Thoracic aorta (tissue), 2 donors: ENCODE measurements at regions not wholly inside any gene's neighbourhood (a gene's known extent, or its start where the extent isn't known, plus 50 kb on each side); places are given as distances from the start of the nearest gene placed in this dataset.

Source experiments
- ATAC-seq: fragments of 150-250 bp; one replicate; pipeline ENCODE4 v1.8.0; 2017; ENCODE audit warnings: low read depth; ENCODE audit not compliant: insufficient number of reproducible peaks, low FRiP score
- DNase-seq: peaks from one replicate; pipeline ENCODE4 v3.0.0-alpha.2; 2020; ENCODE audit warnings: low spot score
- H3K27ac ChIP-seq, 2 donors: fragments of 200-600 bp; sonication (generic); 1 replicate in 1 of 2; 2 replicates in 1 of 2; pipeline ENCODE4 v1.5.1; 2016; ENCODE audit warnings: mild to moderate bottlenecking in 2 of 2, moderate library complexity in 2 of 2
- H3K27me3 ChIP-seq: fragments of 200-600 bp; sonication (generic); replicated peaks from 2 replicates; pipeline ENCODE4 v1.6.0; 2016; ENCODE audit warnings: mild to moderate bottlenecking; ENCODE audit not compliant: insufficient read depth
- H3K36me3 ChIP-seq: fragments of 200-600 bp; sonication (generic); one replicate; pipeline ENCODE4 v1.5.1; 2016
- H3K4me1 ChIP-seq, 2 donors: fragments of 200-600 bp; sonication (generic); 1 replicate in 1 of 2; 2 replicates in 1 of 2; pipeline versions ENCODE4 v1.5.1 to v1.6.0; 2016; ENCODE audit warnings: low read depth in 2 of 2, mild to moderate bottlenecking in 1 of 2; ENCODE audit not compliant: control insufficient read depth in 1 of 2
- H3K4me3 ChIP-seq: fragments of 200-600 bp; sonication (generic); 2 replicates; pipeline ENCODE4 v1.5.1; 2016; ENCODE audit warnings: mild to moderate bottlenecking
- H3K9me3 ChIP-seq: fragments of 200-600 bp; sonication (generic); 2 replicates; pipeline ENCODE4 v1.5.1; 2016
- CTCF ChIP-seq: fragments of 200-600 bp; sonication (generic); IDR thresholded peaks from one replicate; pipeline ENCODE4 v1.5.1; 2019; ENCODE audit warnings: antibody characterized with exemption

DNA sequence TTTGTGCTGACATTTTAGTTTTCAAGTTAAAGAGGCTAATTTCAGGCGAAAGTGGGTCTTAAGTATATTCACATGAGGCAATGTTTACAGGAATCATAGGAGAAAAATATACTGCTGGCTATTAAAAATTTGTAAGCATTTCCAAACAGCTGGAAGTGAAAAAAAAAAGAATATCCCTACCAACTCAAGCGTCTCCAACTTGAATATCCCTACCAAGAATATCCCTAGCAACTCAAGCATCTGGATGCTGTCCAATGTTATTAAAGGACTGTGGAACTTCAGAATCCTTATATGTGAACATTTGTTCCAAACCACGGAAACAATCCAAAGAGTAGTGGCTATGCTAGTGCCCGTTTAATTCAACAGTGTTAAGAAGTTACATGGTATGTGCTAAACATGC lies 1303.0 kb downstream of the GATA3 start:
- Histone ChIP-seq H3K4me1 (no peaks in the 10 kb centered on the region), H3K27ac (no peak overlapping the region), H3K36me3 (no peaks in the 10 kb centered on the region), H3K9me3 (no peaks in the 10 kb centered on the region), H3K27me3 (no peaks in the 10 kb centered on the region), H3K4me3 (no peak overlapping the region)
- no peak for TF ChIP-seq CTCF
- ATAC-seq (no peak), DNase-seq (no peak)

DNA sequence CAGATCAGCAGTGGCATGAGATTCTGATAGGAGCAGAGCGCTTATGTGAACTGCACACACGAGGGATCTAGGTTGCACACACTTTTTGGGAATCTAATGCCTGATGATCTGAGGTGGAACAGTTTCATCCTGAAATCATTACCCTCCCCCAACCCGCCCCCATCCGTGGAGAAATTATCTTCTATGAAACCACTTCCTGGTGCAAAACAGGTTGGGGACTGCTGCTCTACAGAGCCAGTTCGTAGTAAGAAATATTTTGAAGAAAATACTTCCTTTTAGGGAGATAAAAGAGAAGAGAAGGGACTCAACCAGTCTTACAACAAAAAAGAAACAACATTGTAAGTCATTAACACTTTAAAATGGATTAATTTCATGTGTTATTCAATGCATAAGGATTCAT lies 1308.2 kb downstream of the GATA3 start:
- no peak overlapping the region for H3K27ac ChIP-seq
- DNase-seq, result no peak
- no peaks in the 10 kb centered on the region for H3K27me3 ChIP-seq
- no peak overlapping the region for H3K4me3 ChIP-seq
- no peak for TF ChIP-seq CTCF
- H3K36me3 ChIP-seq, result no peaks in the 10 kb centered on the region
- no peaks in the 10 kb centered on the region for H3K4me1 ChIP-seq
- no peaks in the 10 kb centered on the region for H3K9me3 ChIP-seq
- no peak for ATAC-seq

- H3K4me1 ChIP-seq, result no peaks in the 10 kb centered on the region
- H3K4me3 ChIP-seq, result no peak overlapping the region
- ATAC-seq (no peak), DNase-seq (no peak)
- no peak for TF ChIP-seq CTCF
- no peaks in the 10 kb centered on the region for H3K9me3 ChIP-seq
- no peaks in the 10 kb centered on the region for H3K36me3 ChIP-seq
- H3K27me3 ChIP-seq, result no peaks in the 10 kb centered on the region
- no peak overlapping the region for H3K27ac ChIP-seq
Measured at GRCh38 chr10:9379183-9379582, 1324.7 kb downstream of the GATA3 start.

GRCh38 chr10:9381733-9382532 lies 1327.4 kb downstream of the GATA3 start:
- H3K4me3 ChIP-seq, result no peak overlapping the region
- no peaks in the 10 kb centered on the region for H3K4me1 ChIP-seq
- no peak for ATAC-seq
- H3K9me3 ChIP-seq, result no peaks in the 10 kb centered on the region
- H3K36me3 ChIP-seq, result no peaks in the 10 kb centered on the region
- H3K27ac ChIP-seq, result no peak overlapping the region
- no peak for DNase-seq
- no peaks in the 10 kb centered on the region for H3K27me3 ChIP-seq
- no peak for TF ChIP-seq CTCF

DNA sequence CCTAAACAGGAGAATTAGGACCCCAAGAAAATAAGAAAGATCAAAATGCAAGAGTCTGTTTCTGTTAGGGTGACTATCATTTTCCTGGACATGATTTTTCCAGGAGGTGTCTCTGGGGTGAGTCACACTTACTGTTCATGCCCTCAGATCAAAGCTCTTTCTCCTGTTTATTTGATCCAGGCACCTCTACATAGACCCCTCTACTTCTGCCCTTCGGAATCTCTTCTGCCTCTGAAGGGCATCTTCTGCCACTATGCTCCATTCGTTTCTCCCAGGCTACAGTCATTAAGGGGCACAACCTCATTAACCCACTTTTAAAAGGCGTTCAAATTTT lies 1328.0 kb downstream of the GATA3 start:
- no peak for ATAC-seq
- H3K4me3 ChIP-seq, result no peak overlapping the region

More for the DNA sequence above, 1328.0 kb downstream of the GATA3 start:
- no peak for DNase-seq
- Histone ChIP-seq H3K36me3 (no peaks in the 10 kb centered on the region), H3K4me1 (no peaks in the 10 kb centered on the region), H3K27ac (no peak overlapping the region), H3K9me3 (no peaks in the 10 kb centered on the region), H3K27me3 (no peaks in the 10 kb centered on the region)
- no peak for TF ChIP-seq CTCF
